HG03378 (cell line): ENCODE measurements at regions not wholly inside any gene's neighbourhood (a gene's known extent, or its start where the extent isn't known, plus 50 kb on each side); places are given as distances from the start of the nearest gene placed in this dataset.
"Not testable (repeated sequence)": the region's sequence is repeated elsewhere in the genome, so short reads cannot be mapped to it uniquely, and the experiment has no call there.

Source experiments
- ATAC-seq: cut with Tn5 transposase; IDR thresholded peaks from one replicate; pipeline ENCODE4 v1.9.1; 2021; ENCODE audit warnings: mild to moderate bottlenecking, moderate library complexity; ENCODE audit not compliant: unreplicated experiment

GRCh38 chr4:134145369-134145768 lies 56.2 kb downstream of the PABPC4L start:
- no peak for ATAC-seq

- ATAC-seq: no peak
These were observed 57.3 kb downstream of the PABPC4L start for GRCh38 chr4:134144337-134144736.

- no peak for ATAC-seq
These were observed 59.9 kb downstream of the PABPC4L start for GRCh38 chr4:134141728-134142127.

GRCh38 chr4:134139188-134139587 lies 62.4 kb downstream of the PABPC4L start:
- no peak for ATAC-seq

- no peak for ATAC-seq
These were observed 69.4 kb downstream of the PABPC4L start for GRCh38 chr4:134132086-134132783.

- no peak for ATAC-seq
These were observed 74.6 kb downstream of the PABPC4L start for GRCh38 chr4:134126955-134127354.

GRCh38 chr4:134126000-134126560 lies 75.5 kb downstream of the PABPC4L start:
- ATAC-seq: no peak

GRCh38 chr4:134122903-134123302 lies 78.7 kb downstream of the PABPC4L start:
- ATAC-seq: no peak

- no peak for ATAC-seq
These were observed 84.0 kb downstream of the PABPC4L start for GRCh38 chr4:134117392-134118183.

GRCh38 chr4:134089885-134090284 lies 111.7 kb downstream of the PABPC4L start:
- ATAC-seq: no peak

GRCh38 chr4:134085496-134085895 lies 116.1 kb downstream of the PABPC4L start:
- ATAC-seq: no peak

- ATAC-seq: not testable (repeated sequence)
These were observed 122.5 kb downstream of the PABPC4L start for GRCh38 chr4:134079085-134079484.

- peak; percentile 82 for ATAC-seq
These were observed 123.2 kb downstream of the PABPC4L start for GRCh38 chr4:134078230-134078914.

- ATAC-seq: no peak
These were observed 127.9 kb downstream of the PABPC4L start for GRCh38 chr4:134073711-134074110.

GRCh38 chr4:134072137-134072536 lies 129.5 kb downstream of the PABPC4L start:
- ATAC-seq: no peak

- ATAC-seq: no peak
These were observed 131.4 kb downstream of the PABPC4L start for GRCh38 chr4:134070174-134070573.

GRCh38 chr4:134057356-134057755 lies 144.2 kb downstream of the PABPC4L start:
- no peak for ATAC-seq

GRCh38 chr4:134046221-134046620 lies 155.4 kb downstream of the PABPC4L start:
- not testable (repeated sequence) for ATAC-seq

- ATAC-seq: no peak
These were observed 156.2 kb downstream of the PABPC4L start for GRCh38 chr4:134045411-134045810.

- no peak for ATAC-seq
These were observed 158.3 kb downstream of the PABPC4L start for GRCh38 chr4:134043266-134043665.

- no peak for ATAC-seq
These were observed 173.2 kb downstream of the PABPC4L start for GRCh38 chr4:134028421-134028820.
